ENCODE measurements at regions not wholly inside any gene's neighbourhood (a gene's known extent, or its start where the extent isn't known, plus 50 kb on each side); places are given as distances from the start of the nearest gene placed in this dataset.

GRCh38 chr9:82337351-82337750, 348.8 kb downstream of the SPATA31D1 start:
- H3K9ac ChIP-seq (ENCODE audit: low read length) = no peak overlapping the region
- no peak overlapping the region for H3K4me2 ChIP-seq (ENCODE audit: low read length)
- no peak for TF ChIP-seq REST (IDR thresholded peaks at IDR 0.05; ENCODE audit: borderline replicate concordance)
- no peak for TF ChIP-seq TAF1 (IDR thresholded peaks at IDR 0.05; ENCODE audit: low read depth)
- TF ChIP-seq EP300 (conservative IDR thresholded peaks at IDR 0.05; ENCODE audit: poor library complexity, severe bottlenecking) = no peak
- TF ChIP-seq SMC3 (conservative IDR thresholded peaks at IDR 0.05; ENCODE audit: poor library complexity) = no peak
- no peak for TF ChIP-seq RAD21 (conservative IDR thresholded peaks at IDR 0.05)
- TF ChIP-seq CTCF (IDR thresholded peaks at IDR 0.05; ENCODE audit: poor library complexity, severe bottlenecking) = no peak
- no peak for TF ChIP-seq MXI1 (conservative IDR thresholded peaks at IDR 0.05; ENCODE audit: poor library complexity, severe bottlenecking)
- no peak for TF ChIP-seq POLR2AphosphoS5 (IDR thresholded peaks at IDR 0.05)
- no peak for TF ChIP-seq EZH2 (IDR thresholded peaks at IDR 0.05; ENCODE audit: borderline replicate concordance, insufficient read depth, low read length, poor library complexity, severe bottlenecking)
- H3K27ac ChIP-seq (ENCODE audit: low read length) = no peak overlapping the region
- H3K4me3 ChIP-seq (ENCODE audit: low read length) = no peak overlapping the region
- H3K9me3 ChIP-seq (ENCODE audit: low read length) = no peaks in the 10 kb centered on the region
- no peaks in the 10 kb centered on the region for H3F3A ChIP-seq (ENCODE audit: insufficient read depth, low read length, poor library complexity, severe bottlenecking)
- peaks cover 6% of the 10 kb centered on the region for H3K27me3 ChIP-seq (ENCODE audit: insufficient read depth, low read depth, low read length)
- H3K79me2 ChIP-seq (replicated peaks; ENCODE audit: insufficient read depth, low read length) = no peaks in the 10 kb centered on the region
- no peaks in the 10 kb centered on the region for H3K9me2 ChIP-seq (ENCODE audit: insufficient read depth, low read length)
- H2AFZ ChIP-seq (ENCODE audit: low read depth, low read length) = no peak overlapping the region
- H4K20me1 ChIP-seq (ENCODE audit: insufficient read depth) = no peaks in the 10 kb centered on the region
- H3K36me3 ChIP-seq (ENCODE audit: insufficient read depth, low read length) = no peaks in the 10 kb centered on the region

DNA sequence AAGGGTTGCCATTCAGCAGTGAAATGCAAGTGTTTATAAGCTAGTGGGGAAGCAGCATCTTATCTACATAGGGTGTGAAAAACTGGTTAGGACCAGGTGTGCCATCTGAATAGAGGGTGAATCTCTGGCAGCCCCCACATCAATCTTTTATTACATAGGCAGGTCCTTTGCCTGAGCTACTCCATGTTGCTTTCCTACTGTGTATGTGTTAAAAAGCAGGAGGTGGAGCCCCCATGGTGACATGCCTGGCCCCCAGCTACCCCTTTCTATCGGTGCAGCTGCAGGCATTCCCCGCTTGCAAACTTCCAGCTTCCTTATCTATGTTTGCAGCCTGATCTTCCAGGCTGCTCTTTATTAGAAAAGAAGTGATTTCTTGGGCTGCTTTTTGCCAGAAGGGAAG, 353.5 kb downstream of the SPATA31D1 start:
- Histone ChIP-seq H3K9me3 (ENCODE audit: low read length) (peaks cover 9% of the 10 kb centered on the region), H3K4me2 (ENCODE audit: low read length) (no peak overlapping the region), H3K79me2 (replicated peaks; ENCODE audit: insufficient read depth, low read length) (no peaks in the 10 kb centered on the region), H2AFZ (ENCODE audit: low read depth, low read length) (no peak overlapping the region), H3K27ac (ENCODE audit: low read length) (no peak overlapping the region), H3K9me2 (ENCODE audit: insufficient read depth, low read length) (no peaks in the 10 kb centered on the region), H3K9ac (ENCODE audit: low read length) (no peak overlapping the region), H3F3A (ENCODE audit: insufficient read depth, low read length, poor library complexity, severe bottlenecking) (no peaks in the 10 kb centered on the region), H3K4me3 (ENCODE audit: low read length) (no peak overlapping the region), H4K20me1 (ENCODE audit: insufficient read depth) (no peaks in the 10 kb centered on the region), H3K36me3 (ENCODE audit: insufficient read depth, low read length) (no peaks in the 10 kb centered on the region), H3K27me3 (ENCODE audit: insufficient read depth, low read depth, low read length) (peaks cover 6% of the 10 kb centered on the region)
- TF ChIP-seq POLR2AphosphoS5 (IDR thresholded peaks at IDR 0.05) (no peak), MXI1 (conservative IDR thresholded peaks at IDR 0.05; ENCODE audit: poor library complexity, severe bottlenecking) (no peak), TAF1 (IDR thresholded peaks at IDR 0.05; ENCODE audit: low read depth) (no peak), REST (IDR thresholded peaks at IDR 0.05; ENCODE audit: borderline replicate concordance) (no peak), EZH2 (IDR thresholded peaks at IDR 0.05; ENCODE audit: borderline replicate concordance, insufficient read depth, low read length, poor library complexity, severe bottlenecking) (no peak), EP300 (conservative IDR thresholded peaks at IDR 0.05; ENCODE audit: poor library complexity, severe bottlenecking) (no peak), RAD21 (conservative IDR thresholded peaks at IDR 0.05) (no peak), SMC3 (conservative IDR thresholded peaks at IDR 0.05; ENCODE audit: poor library complexity) (no peak), CTCF (IDR thresholded peaks at IDR 0.05; ENCODE audit: poor library complexity, severe bottlenecking) (no peak)
